MCF 10A (cell line): ENCODE measurements at regions not wholly inside any gene's neighbourhood (a gene's known extent, or its start where the extent isn't known, plus 50 kb on each side); places are given as distances from the start of the nearest gene placed in this dataset.

Experiments used
- BruUV-seq: library from RNA; stranded (reverse); fragments of 400-500 nt; replicated peaks from 2 replicates; lab custom pipeline; 2021; lab: Mats Ljungman, UMichigan
- CTCF ChIA-PET: fragments of 300-600 bp; sonication (Branson Sonifier 250); formaldehyde crosslinking; extraction: SDS; loops from one replicate; lab custom pipeline; 2021; ENCODE audit warnings: antibody characterized with exemption, inconsistent platforms; lab: Yijun Ruan, JAX
- POLR2A ChIA-PET: fragments of 300-600, 350-650 bp; sonication (Branson Sonifier 250); formaldehyde crosslinking; extraction: SDS; loops from one replicate; lab custom pipeline; 2020; ENCODE audit warnings: antibody characterized with exemption, inconsistent platforms; lab: Yijun Ruan, JAX
- DNase-seq: peaks from one replicate; pipeline ENCODE4 v3.0.0-alpha.2; 2018; ENCODE audit not compliant: unreplicated experiment
- H3K27ac Mint-ChIP-seq: one replicate; pipeline ENCODE4 v1.8.0; 2022; ENCODE audit warnings: mild to moderate bottlenecking, low read depth, mixed read lengths; ENCODE audit not compliant: unreplicated experiment
- H3K27me3 Mint-ChIP-seq: one replicate; pipeline ENCODE4 v1.8.0; 2022; ENCODE audit warnings: mixed read lengths; ENCODE audit not compliant: insufficient read depth, unreplicated experiment
- H3K36me3 Mint-ChIP-seq: one replicate; pipeline ENCODE4 v1.8.0; 2022; ENCODE audit warnings: mild to moderate bottlenecking, moderate library complexity, mixed read lengths; ENCODE audit not compliant: insufficient read depth, unreplicated experiment
- H3K4me1 Mint-ChIP-seq: one replicate; pipeline ENCODE4 v1.8.0; 2022; ENCODE audit warnings: mixed read lengths; ENCODE audit not compliant: insufficient read depth, unreplicated experiment
- H3K4me3 Mint-ChIP-seq: one replicate; pipeline ENCODE4 v1.8.0; 2022; ENCODE audit warnings: mild to moderate bottlenecking, moderate library complexity, mixed read lengths; ENCODE audit not compliant: unreplicated experiment
- H3K9me3 Mint-ChIP-seq: one replicate; pipeline ENCODE4 v1.8.0; 2022; ENCODE audit warnings: mixed read lengths; ENCODE audit not compliant: unreplicated experiment
- CTCF ChIP-seq: fragments of 200-600 bp; IDR thresholded peaks from one replicate; pipeline ENCODE4 v1.8.0; 2022; ENCODE audit warnings: antibody characterized with exemption, mild to moderate bottlenecking; ENCODE audit not compliant: unreplicated experiment
- intact Hi-C: fragments of 100-400 bp; cut with micrococcal nuclease; formaldehyde crosslinking; loops from 2 replicates; pipeline ENCODE4 v1.14.1; 2022

- peaks cover 11% of the 10 kb centered on the region for H3K4me1 Mint-ChIP-seq
- intact Hi-C loops = no loop called here
- H3K36me3 Mint-ChIP-seq = no peaks in the 10 kb centered on the region
- ChIA-PET POLR2A (no interaction called here), CTCF (no interaction called here)
- no peaks in the 10 kb centered on the region for H3K27me3 Mint-ChIP-seq
- DNase-seq = no peak
- no peak for TF ChIP-seq CTCF
- BruUV-seq = no TSS peak
- H3K27ac Mint-ChIP-seq = no peak overlapping the region
- H3K9me3 Mint-ChIP-seq = peaks cover 10% of the 10 kb centered on the region
- no peak overlapping the region for H3K4me3 Mint-ChIP-seq
Measured at GRCh38 chr1:98498651-98499050, 162.9 kb upstream of the SNX7 start.

- Mint-ChIP-seq H3K4me3 (no peak overlapping the region), H3K36me3 (no peaks in the 10 kb centered on the region), H3K9me3 (peaks cover 10% of the 10 kb centered on the region), H3K4me1 (peaks cover 11% of the 10 kb centered on the region), H3K27me3 (no peaks in the 10 kb centered on the region), H3K27ac (no peak overlapping the region)
- TF ChIP-seq CTCF = no peak
- ChIA-PET CTCF (no interaction called here), POLR2A (no interaction called here)
- no peak for DNase-seq
- intact Hi-C loops = no loop called here
- no TSS peak for BruUV-seq
Measured at GRCh38 chr1:98497497-98497896, 164.0 kb upstream of the SNX7 start.

DNA sequence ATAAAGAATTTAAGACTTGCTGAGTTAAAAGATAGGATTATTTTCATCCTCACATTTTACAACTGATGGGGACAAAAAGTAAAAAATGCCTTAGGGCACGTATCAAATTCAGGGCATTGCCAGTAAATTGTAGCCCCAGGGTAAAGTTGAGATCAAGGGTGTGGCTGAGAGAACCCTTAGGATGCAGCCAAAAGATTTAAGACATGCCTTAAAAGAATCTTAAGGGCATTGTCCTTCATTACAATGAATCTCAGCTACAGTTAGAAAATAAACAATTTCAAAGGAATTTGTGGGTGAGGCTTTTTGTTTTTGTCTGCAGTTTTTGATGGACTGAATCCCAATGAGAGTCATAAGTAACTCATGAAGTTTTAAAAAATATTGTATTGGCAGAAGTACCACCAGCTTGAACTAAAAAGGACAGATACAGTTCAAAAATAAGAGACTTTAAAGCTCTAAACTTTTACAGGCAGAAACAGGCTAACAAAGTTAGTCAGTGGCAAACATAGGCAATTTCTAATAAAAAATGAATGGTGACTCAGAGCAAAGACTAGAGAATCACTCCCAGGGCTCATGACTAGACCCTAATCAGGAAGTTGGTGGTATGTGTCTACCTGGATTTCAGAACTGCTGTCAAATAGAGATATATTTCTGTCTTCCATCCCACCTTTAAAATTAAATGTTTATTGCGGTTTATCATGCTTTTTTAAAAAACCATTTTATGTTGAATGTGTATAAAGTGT, 165.1 kb upstream of the SNX7 start:
- Mint-ChIP-seq H3K36me3 (no peaks in the 10 kb centered on the region), H3K4me3 (no peak overlapping the region), H3K4me1 (peaks cover 11% of the 10 kb centered on the region), H3K9me3 (no peaks in the 10 kb centered on the region), H3K27ac (no peak overlapping the region), H3K27me3 (no peaks in the 10 kb centered on the region)
- ChIA-PET POLR2A (no interaction called here), CTCF (interaction anchor here (0.6 kb wide), 1 partner anchor 1357 kb away, joined by 3 read pairs; no protein-coding TSS in a partner anchor)
- no peak for TF ChIP-seq CTCF
- peak; percentile 6 for DNase-seq
- BruUV-seq = no TSS peak
- intact Hi-C loops = no loop called here

GRCh38 chr1:98493469-98493868, 168.1 kb upstream of the SNX7 start:
- no peak for TF ChIP-seq CTCF
- Mint-ChIP-seq H3K4me1 (peaks cover 11% of the 10 kb centered on the region), H3K27me3 (no peaks in the 10 kb centered on the region), H3K27ac (no peak overlapping the region), H3K9me3 (no peaks in the 10 kb centered on the region), H3K36me3 (no peaks in the 10 kb centered on the region), H3K4me3 (no peak overlapping the region)
- POLR2A ChIA-PET = no interaction called here
- BruUV-seq = no TSS peak
- CTCF ChIA-PET = no interaction called here
- intact Hi-C loops = no loop called here
- DNase-seq = no peak
